NCI-H2107 treated with DMSO at 0.1 percent for 48 hours (cell line): ENCODE measurements at regions not wholly inside any gene's neighbourhood (a gene's known extent, or its start where the extent isn't known, plus 50 kb on each side); places are given as distances from the start of the nearest gene placed in this dataset.

Source experiments
- DNase-seq: peaks from one replicate; lab custom pipeline; 2025; ENCODE audit not compliant: unreplicated experiment; lab: John Stamatoyannopoulos, UW

GRCh38 chr2:19846567-19846966 lies 55.2 kb downstream of the TTC32 start:
- no peak for DNase-seq

- no peak for DNase-seq
Observed at GRCh38 chr2:19846030-19846429, 55.8 kb downstream of the TTC32 start.

- no peak for DNase-seq
Observed at GRCh38 chr2:19845323-19845920, 56.4 kb downstream of the TTC32 start.

- DNase-seq = no peak
Observed at GRCh38 chr2:19844750-19845149, 57.0 kb downstream of the TTC32 start.

- no peak for DNase-seq
Observed at GRCh38 chr2:19843992-19844515, 57.7 kb downstream of the TTC32 start.

GRCh38 chr2:19841918-19842693 lies 59.7 kb downstream of the TTC32 start:
- no peak for DNase-seq

GRCh38 chr2:19839438-19839837 lies 62.3 kb downstream of the TTC32 start:
- DNase-seq = no peak

- DNase-seq = no peak
Observed at GRCh38 chr2:19838616-19839015, 63.2 kb downstream of the TTC32 start.

- no peak for DNase-seq
Observed at GRCh38 chr2:19837235-19837766, 64.5 kb downstream of the TTC32 start.

- DNase-seq = no peak
Observed at GRCh38 chr2:19835781-19836281, 66.0 kb downstream of the TTC32 start.

GRCh38 chr2:19833978-19834377 lies 67.8 kb downstream of the TTC32 start:
- no peak for DNase-seq

- DNase-seq = no peak
Observed at GRCh38 chr2:19829672-19830071, 72.1 kb downstream of the TTC32 start.

- DNase-seq = no peak
Observed at GRCh38 chr2:19826874-19827273, 74.9 kb downstream of the TTC32 start.

- DNase-seq = no peak
Observed at GRCh38 chr2:19823507-19823906, 78.3 kb downstream of the TTC32 start.

- no peak for DNase-seq
Observed at GRCh38 chr2:19819097-19820065, 82.4 kb downstream of the TTC32 start.

GRCh38 chr2:19818543-19818942 lies 83.2 kb downstream of the TTC32 start:
- no peak for DNase-seq

GRCh38 chr2:19818039-19818438 lies 83.7 kb downstream of the TTC32 start:
- no peak for DNase-seq

- DNase-seq = no peak
Observed at GRCh38 chr2:19815746-19816145, 86.0 kb downstream of the TTC32 start.

- no peak for DNase-seq
Observed at GRCh38 chr2:19812166-19812565, 89.6 kb downstream of the TTC32 start.

- DNase-seq = no peak
Observed at GRCh38 chr2:19811186-19811585, 90.6 kb downstream of the TTC32 start.

GRCh38 chr2:19810637-19811036 lies 91.1 kb downstream of the TTC32 start:
- no peak for DNase-seq
